ENCODE measurements at regions not wholly inside any gene's neighbourhood (a gene's known extent, or its start where the extent isn't known, plus 50 kb on each side); places are given as distances from the start of the nearest gene placed in this dataset.

DNA sequence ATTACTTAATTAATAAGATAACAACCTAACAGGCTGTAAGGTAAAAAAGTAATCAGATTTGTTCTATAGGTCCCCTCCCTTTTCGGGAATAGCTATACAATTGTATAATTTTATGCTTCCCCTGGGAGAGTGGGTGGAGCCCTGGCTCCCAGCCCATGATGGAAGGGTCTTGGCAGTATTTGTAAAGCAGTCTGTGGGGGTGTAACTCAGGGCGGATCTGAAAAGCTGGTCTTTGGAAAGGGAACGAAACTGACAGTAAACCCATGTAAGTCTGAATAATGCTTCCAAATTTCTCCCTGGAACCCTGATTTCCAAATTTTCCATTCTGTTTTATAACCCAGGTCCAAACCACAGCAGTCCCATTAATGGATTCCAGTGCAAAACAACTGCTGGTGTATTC, 110.4 kb downstream of the DAD1 start:
- no peak for DNase-seq (ENCODE audit: low read depth, low spot score)

- DNase-seq (ENCODE audit: low read depth, low spot score): no peak
Observed at GRCh38 chr14:22478247-22478646, 110.8 kb downstream of the DAD1 start.

DNA sequence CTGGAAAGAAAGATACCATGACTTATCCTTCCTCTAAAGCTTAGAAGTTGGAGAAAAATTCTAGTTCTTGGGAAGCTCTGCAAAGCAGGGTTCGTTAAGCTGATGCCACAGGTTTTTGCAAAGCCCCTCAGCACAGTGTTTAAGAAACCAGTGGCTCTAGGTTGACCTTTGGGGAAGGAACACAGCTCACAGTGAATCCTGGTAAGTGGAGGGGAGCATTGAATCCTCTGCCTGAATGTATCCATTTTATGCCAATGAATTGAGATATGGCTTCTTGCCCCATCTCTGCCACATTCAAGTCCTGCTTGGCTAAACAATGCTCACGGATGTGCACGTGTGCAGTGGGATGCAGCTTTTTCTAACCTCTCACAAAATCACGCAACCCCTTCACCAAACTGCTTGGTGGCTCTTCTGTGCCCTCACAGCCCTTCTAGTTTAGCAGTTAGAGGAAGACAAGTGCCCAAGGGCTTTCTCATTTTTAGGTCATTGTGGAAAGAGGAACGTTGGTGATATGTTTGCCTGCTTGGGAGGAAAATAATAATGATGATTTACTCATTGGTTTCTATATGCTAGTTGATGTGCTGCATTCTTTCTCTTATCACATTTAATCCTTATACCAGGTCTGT, 111.3 kb downstream of the DAD1 start:
- no peak for DNase-seq (ENCODE audit: low read depth, low spot score)

GRCh38 chr14:22476887-22477286, 112.1 kb downstream of the DAD1 start:
- DNase-seq (ENCODE audit: low read depth, low spot score): no peak

DNA sequence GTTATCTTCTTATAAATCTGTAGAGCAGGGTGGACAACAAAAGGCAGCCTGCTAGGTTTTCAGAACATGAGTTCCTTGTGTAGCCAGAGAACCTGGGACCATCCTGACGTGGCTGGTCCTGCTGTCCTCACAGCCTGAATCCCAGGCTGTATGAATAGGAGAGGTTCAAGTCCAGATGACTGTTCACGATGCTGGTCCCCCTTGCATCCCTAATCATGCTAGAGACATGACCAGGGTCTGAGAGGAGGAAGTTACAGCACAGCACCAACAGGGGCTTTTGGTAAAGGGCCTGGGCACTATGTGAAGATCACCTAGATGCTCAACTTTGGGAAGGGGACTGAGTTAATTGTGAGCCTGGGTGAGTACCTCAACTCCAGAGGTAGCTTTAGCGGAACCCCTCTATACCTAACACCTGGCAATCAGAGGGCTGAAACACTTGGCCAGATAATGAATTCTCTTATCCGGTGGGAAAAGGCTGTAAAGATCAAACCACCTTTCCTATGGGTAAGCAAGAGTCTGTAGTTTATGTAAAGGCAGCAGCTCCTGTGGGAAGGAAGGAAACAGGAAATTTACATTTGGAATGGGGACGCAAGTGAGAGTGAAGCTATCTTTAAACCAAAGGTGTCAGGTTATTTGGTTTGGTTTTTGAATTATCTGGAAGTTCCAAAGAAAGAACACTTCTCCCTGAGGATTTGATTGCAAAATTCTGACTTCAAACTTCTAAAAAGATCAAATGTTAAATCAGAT, 112.8 kb downstream of the DAD1 start:
- DNase-seq (ENCODE audit: low read depth, low spot score): no peak

DNA sequence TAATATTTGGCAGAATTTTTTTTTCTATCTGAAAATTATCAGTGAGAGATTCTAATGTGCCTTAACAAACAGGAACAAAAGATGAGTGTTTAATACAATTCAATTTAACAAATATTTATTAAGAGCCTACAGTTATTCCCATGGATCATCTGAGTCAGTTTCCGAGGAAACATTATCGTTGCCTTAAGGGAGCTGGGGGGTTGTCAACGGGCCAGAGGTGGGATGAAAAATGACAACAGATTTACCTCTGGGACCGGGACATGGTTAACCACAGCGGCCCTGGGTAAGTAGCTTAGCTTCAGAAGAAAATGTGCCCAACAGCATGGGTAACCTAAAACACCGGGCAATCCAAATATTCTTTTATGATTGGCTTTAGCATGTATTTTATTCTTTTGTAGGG, 113.6 kb downstream of the DAD1 start:
- no peak for DNase-seq (ENCODE audit: low read depth, low spot score)

DNA sequence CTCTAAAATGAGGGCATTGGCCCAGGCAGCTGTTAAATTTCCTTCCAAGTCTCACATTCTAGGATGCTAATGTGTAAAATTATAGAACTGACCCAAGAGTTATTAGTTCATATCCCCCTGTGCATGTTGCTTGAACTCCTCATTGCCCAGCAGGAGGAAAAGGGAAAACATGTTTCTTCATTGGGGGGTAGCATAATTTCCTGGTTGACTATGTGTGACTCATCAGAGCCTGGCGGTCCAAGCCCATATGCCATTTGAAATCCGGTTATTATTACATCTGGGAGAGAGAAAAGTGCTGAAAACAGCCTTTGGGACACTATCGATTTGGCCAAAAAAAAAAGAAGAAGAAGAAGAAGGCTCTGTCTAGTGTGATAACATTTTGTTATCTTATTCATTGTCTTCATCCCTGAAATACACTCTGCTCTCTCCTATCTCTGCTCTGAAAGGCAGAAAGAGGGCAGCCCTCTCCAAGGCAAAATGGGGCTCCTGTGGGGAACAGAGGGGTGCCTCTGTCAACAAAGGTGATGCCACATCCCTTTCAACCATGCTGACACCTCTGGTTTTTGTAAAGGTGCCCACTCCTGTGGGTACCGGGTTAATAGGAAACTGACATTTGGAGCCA, 114.2 kb downstream of the DAD1 start:
- no peak for DNase-seq (ENCODE audit: low read depth, low spot score)

DNA sequence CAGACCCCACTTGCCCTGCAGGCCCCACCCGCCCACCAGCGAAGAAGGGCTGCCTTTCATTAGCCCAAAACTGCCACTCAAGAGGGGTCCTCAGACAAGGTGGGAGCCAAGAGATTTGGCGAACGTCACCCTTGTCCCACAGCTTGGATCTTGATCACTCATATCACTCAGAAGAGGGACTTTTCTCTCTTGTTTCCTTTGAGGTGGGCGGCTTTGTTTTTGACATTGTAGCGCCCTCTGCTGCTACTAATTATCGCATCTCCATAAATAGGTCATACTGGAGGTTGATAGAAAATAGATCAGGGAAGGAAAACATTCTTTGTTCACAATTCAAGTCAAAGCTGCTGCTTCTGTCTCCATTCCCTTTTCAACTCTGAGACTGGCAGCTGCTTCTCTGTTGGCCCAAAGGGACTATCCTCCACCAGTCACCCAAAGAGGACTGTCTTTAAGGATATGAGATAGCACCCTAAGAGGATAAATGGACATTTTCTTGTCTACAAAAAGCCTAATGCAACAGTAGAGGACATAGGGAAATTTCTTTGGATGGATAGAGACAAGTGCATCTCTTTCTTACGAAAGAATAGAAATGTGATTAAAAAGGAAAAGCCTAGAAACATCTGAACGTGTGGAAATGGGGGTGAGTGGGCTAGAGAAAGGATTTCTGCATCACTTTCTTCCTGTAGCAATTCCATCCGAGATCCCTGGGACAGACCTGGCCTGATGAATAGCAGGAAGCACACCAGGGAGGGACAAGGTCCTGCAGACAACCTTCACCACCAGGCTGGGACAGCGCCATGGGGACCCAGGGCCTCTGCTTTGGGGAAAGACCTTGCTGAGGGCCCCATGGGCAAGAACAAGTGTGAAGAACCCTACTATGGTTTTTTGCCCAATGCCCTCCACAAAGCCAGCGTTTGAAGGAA, 115.8 kb downstream of the DAD1 start:
- DNase-seq (ENCODE audit: low read depth, low spot score): no peak

GRCh38 chr14:22472466-22472865, 116.6 kb downstream of the DAD1 start:
- no peak for DNase-seq (ENCODE audit: low read depth, low spot score)

DNA sequence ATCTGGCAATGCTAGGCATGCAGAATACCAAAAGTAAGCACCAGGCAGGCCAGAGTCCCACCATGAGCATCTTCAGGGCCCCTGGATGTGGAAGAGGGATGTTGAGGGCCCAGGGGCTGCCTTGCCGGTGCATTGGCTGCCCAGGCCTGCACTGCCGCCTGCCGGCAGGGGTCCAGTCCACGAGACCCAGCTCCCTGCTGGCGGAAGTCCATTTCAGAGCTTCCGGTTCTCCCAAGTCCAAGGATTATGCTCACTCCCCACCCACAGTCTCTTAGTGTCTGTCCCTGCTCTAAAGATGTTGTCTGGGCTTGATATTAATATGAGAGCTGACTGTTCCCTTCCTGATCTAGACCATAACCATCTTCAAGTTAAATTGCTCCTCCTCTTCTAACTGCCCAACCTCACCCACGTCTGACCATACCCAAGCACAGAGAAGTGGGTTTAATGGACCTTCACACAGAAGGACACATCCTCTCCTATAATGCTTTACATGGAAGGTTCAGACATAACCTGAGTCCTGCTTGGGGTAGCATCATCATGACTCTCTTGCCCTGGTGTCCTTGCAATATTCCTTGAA, 117.4 kb downstream of the DAD1 start:
- DNase-seq (ENCODE audit: low read depth, low spot score): no peak

GRCh38 chr14:22469538-22470303, 119.3 kb downstream of the DAD1 start:
- DNase-seq (ENCODE audit: low read depth, low spot score): no peak

DNA sequence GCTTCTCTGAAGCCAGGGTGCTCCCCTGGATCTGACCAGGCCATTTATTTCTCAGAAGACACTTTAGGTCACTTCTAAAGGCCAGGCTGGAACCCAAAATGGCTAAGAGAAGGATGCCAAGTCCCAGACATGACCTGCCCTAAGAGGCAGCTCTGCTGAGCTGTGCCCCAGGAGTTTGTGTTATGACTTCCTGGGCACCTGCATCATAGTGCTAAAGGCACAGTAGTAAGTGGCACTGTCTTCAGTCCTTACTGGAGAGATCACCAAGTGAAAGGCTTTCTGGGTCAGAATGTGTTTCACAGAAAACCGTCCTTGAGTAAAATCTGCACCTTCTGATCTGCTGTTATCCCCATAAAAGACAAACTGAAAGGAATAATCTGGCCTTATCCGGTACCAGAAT, 120.2 kb downstream of the DAD1 start:
- DNase-seq (ENCODE audit: low read depth, low spot score): no peak

DNA sequence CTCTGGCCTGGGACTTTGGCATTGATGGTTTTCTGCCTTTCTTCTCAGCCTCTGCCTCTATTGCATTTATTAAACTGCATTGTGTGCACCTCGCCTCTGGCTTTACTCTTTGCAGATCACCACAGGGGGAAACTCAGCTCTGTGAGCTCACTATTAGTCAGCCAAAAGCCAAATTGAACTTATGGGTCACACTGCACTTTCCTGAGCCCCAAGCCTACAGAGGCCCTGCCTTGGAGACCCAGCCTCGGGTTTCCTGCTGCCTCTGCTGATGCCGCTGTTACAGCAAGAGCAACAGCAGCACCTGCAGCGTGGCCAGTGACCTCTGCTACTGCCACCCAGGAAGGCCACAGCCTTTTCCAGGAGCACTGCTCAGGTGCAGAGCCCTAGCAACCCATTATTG, 122.5 kb downstream of the DAD1 start:
- no peak for DNase-seq (ENCODE audit: low read depth, low spot score)

- DNase-seq (ENCODE audit: low read depth, low spot score): no peak
Observed at GRCh38 chr14:22465201-22465840, 123.7 kb downstream of the DAD1 start.

- no peak for DNase-seq (ENCODE audit: low read depth, low spot score)
Observed at GRCh38 chr14:22464422-22465142, 124.4 kb downstream of the DAD1 start.

GRCh38 chr14:22463763-22464173, 125.3 kb downstream of the DAD1 start:
- DNase-seq (ENCODE audit: low read depth, low spot score): no peak

GRCh38 chr14:22462923-22463322, 126.1 kb downstream of the DAD1 start:
- no peak for DNase-seq (ENCODE audit: low read depth, low spot score)

DNA sequence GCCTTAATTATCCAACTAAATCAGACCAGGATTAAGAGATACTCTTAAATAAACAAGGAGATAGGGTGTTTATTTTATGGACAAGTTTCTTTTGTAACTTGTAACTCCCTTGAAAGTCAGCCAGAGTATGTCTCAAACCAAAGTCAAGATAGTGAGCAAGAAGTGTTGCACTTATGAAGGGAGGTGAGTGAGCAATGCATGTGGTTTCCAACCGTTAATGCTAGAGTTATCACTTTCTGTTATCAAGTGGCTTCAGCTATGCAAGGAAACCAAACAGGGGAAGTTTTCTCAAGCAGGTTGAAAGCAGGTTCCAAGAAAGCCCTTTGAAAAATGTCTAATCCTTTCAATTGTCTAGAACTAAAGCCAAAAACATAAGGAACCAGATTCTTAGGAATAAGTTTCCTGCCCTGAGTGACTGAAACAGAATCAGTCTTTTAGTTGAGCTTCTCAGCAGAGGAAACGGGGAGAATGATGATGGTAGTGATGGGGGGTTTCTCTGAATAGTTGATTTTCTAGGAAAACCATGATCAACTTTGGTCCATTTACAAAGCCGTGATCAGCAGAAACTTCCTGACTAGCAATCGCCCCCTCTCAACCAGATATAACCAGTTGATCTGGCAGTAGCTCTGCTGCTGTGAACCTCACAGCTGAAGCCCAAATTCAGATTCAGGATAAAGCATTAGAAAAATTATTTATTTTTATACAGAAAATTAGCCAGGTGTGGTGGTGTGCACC, 128.4 kb downstream of the DAD1 start:
- no peak for DNase-seq (ENCODE audit: low read depth, low spot score)

- DNase-seq (ENCODE audit: low read depth, low spot score): no peak
Observed at GRCh38 chr14:22458737-22459136, 130.3 kb downstream of the DAD1 start.

All from activated naive CD8-positive, alpha-beta T cell treated with anti-CD3 and anti-CD28 coated beads, Interleukin-2, amount 50 U/mL, for 16 hours (primary cell).